ENCODE measurements at regions not wholly inside any gene's neighbourhood (a gene's known extent, or its start where the extent isn't known, plus 50 kb on each side); places are given as distances from the start of the nearest gene placed in this dataset.

GRCh38 chr12:91617818-91618217 is 435.2 kb upstream of the DCN start:
- WGBS, 2 donors, result 85 to 90% methylated on average over 1 of the region's 1 CpG
- Histone ChIP-seq H3K27ac (no peak overlapping the region), H3K4me3 (no peak overlapping the region), H3K27me3 (no peaks in the 10 kb centered on the region), H3K9me3 (no peaks in the 10 kb centered on the region), H3K36me3 (no peaks in the 10 kb centered on the region), H3K4me1 (no peaks in the 10 kb centered on the region)
- TF ChIP-seq CTCF (IDR thresholded peaks at IDR 0.05), result no peak
- intact Hi-C loops (cut with DNase I), result no loop called here
- no peak for DNase-seq
- ATAC-seq, result no peak
- no peak for FAIRE-seq

GRCh38 chr12:91616416-91616815 is 433.8 kb upstream of the DCN start:
- H3K4me3 ChIP-seq, result no peak overlapping the region
- FAIRE-seq, result no peak
- WGBS, 2 donors, result 94 to 97% methylated on average over 2 of the region's 2 CpGs
- no peaks in the 10 kb centered on the region for H3K4me1 ChIP-seq
- ATAC-seq, result no peak
- no peak for TF ChIP-seq CTCF (IDR thresholded peaks at IDR 0.05)
- H3K36me3 ChIP-seq, result no peaks in the 10 kb centered on the region
- no peak overlapping the region for H3K27ac ChIP-seq
- intact Hi-C loops (cut with DNase I), result no loop called here
- DNase-seq, result no peak
- H3K9me3 ChIP-seq, result no peaks in the 10 kb centered on the region
- H3K27me3 ChIP-seq, result no peaks in the 10 kb centered on the region

GRCh38 chr12:91613223-91613779 is 430.7 kb upstream of the DCN start:
- H3K27me3 ChIP-seq, result no peaks in the 10 kb centered on the region
- 68 to 70% methylated on average over 4 of the region's 4 CpGs for WGBS, 2 donors
- no peaks in the 10 kb centered on the region for H3K9me3 ChIP-seq
- intact Hi-C loops (cut with DNase I), result no loop called here
- no peaks in the 10 kb centered on the region for H3K4me1 ChIP-seq
- no peak for ATAC-seq
- FAIRE-seq, result no peak
- no peak for TF ChIP-seq CTCF (IDR thresholded peaks at IDR 0.05)
- H3K4me3 ChIP-seq, result no peak overlapping the region
- no peak for DNase-seq
- H3K27ac ChIP-seq, result no peak overlapping the region
- H3K36me3 ChIP-seq, result no peaks in the 10 kb centered on the region

GRCh38 chr12:91610561-91610960 is 427.9 kb upstream of the DCN start:
- intact Hi-C loops (cut with DNase I), result no loop called here
- no peaks in the 10 kb centered on the region for H3K27me3 ChIP-seq
- FAIRE-seq (no peak), ATAC-seq (no peak), DNase-seq (no peak)
- no peak overlapping the region for H3K27ac ChIP-seq
- H3K9me3 ChIP-seq, result no peaks in the 10 kb centered on the region
- no peaks in the 10 kb centered on the region for H3K36me3 ChIP-seq
- H3K4me1 ChIP-seq, result no peaks in the 10 kb centered on the region
- WGBS, 2 donors, result 76 to 90% methylated on average over 3 of the region's 3 CpGs
- no peak for TF ChIP-seq CTCF (IDR thresholded peaks at IDR 0.05)
- H3K4me3 ChIP-seq, result no peak overlapping the region

- Histone ChIP-seq H3K27ac (no peak overlapping the region), H3K36me3 (no peaks in the 10 kb centered on the region), H3K4me1 (no peaks in the 10 kb centered on the region), H3K4me3 (no peak overlapping the region), H3K9me3 (no peaks in the 10 kb centered on the region), H3K27me3 (no peaks in the 10 kb centered on the region)
- TF ChIP-seq CTCF (IDR thresholded peaks at IDR 0.05), result no peak
- ATAC-seq, result no peak
- WGBS, 2 donors, result 88 to 92% methylated on average over 1 of the region's 1 CpG
- no peak for DNase-seq
- intact Hi-C loops (cut with DNase I), result no loop called here
- no peak for FAIRE-seq
These were observed 426.7 kb upstream of the DCN start for GRCh38 chr12:91609283-91609682.

Measured in pancreas (tissue), 10 donors.